ENCODE measurements at regions not wholly inside any gene's neighbourhood (a gene's known extent, or its start where the extent isn't known, plus 50 kb on each side); places are given as distances from the start of the nearest gene placed in this dataset.

DNA sequence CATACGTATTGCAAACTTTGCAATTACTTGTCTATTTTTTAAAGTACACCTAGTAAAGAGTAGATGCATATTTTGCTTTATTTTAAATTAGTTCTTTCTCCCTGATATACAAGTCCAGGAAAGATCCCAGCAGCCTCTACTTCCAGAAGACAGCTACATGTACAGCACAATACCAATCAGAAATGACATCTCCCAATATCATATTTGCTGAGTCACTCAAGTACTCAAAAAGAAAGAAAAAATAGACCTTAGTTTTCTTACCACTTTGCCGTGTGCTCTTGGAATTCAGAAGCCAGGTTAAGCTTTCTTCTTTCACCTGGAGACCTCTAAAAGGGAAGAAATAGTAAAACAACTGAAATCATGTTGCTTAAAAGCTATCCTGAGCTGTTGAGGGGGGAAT lies 412.6 kb upstream of the RUNX1 start:
- no peak for DNase-seq
- no peak overlapping the region for H3K4me3 ChIP-seq
- WGBS, 2 donors: 64 to 71% methylated on average over 2 of the region's 2 CpGs

DNA sequence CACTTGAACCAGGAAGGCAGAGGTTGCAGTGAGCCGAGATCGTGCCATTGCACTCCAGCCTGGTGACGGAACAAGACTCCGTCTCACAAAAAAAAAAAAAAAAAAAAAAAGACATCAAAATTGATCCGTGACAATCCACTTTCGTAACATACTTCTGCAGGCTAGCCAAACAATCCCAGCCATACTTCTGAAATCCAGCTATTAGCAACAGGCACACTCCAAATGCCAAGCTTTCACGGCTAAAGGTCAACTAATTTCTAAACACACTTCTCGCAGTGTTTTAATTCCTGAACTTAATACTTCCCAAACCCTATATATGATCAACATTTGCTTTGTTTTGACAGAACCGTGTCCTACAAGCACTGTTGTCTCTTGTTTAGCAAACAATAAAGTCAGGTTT lies 411.3 kb upstream of the RUNX1 start:
- no peaks in the 10 kb centered on the region for H3K9me3 ChIP-seq
- H3K27me3 ChIP-seq: no peaks in the 10 kb centered on the region
- ATAC-seq (ENCODE audit: low FRiP score in 2 of 2): no peak
- no peaks in the 10 kb centered on the region for H3K36me3 ChIP-seq
- H3K27ac ChIP-seq: no peak overlapping the region
- no peaks in the 10 kb centered on the region for H3K4me1 ChIP-seq
- no peak for DNase-seq
- TF ChIP-seq, protein P1, sequence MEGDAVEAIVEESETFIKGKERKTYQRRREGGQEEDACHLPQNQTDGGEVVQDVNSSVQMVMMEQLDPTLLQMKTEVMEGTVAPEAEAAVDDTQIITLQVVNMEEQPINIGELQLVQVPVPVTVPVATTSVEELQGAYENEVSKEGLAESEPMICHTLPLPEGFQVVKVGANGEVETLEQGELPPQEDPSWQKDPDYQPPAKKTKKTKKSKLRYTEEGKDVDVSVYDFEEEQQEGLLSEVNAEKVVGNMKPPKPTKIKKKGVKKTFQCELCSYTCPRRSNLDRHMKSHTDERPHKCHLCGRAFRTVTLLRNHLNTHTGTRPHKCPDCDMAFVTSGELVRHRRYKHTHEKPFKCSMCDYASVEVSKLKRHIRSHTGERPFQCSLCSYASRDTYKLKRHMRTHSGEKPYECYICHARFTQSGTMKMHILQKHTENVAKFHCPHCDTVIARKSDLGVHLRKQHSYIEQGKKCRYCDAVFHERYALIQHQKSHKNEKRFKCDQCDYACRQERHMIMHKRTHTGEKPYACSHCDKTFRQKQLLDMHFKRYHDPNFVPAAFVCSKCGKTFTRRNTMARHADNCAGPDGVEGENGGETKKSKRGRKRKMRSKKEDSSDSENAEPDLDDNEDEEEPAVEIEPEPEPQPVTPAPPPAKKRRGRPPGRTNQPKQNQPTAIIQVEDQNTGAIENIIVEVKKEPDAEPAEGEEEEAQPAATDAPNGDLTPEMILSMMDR (IDR thresholded peaks at IDR 0.05): no peak
- TF ChIP-seq POLR2AphosphoS5 (IDR thresholded peaks at IDR 0.05) (no peak), EP300 (IDR thresholded peaks at IDR 0.05) (no peak), POLR2A (IDR thresholded peaks at IDR 0.05) (no peak)
- no peak overlapping the region for H3K4me3 ChIP-seq
- 75 to 79% methylated on average over 9 of the region's 9 CpGs for WGBS, 2 donors

More for the DNA sequence above, 412.6 kb upstream of the RUNX1 start:
- Histone ChIP-seq H3K4me1 (no peaks in the 10 kb centered on the region), H3K27me3 (no peaks in the 10 kb centered on the region), H3K36me3 (no peaks in the 10 kb centered on the region), H3K9me3 (no peaks in the 10 kb centered on the region), H3K27ac (no peak overlapping the region)
- no peak for ATAC-seq (ENCODE audit: low FRiP score in 2 of 2)
- TF ChIP-seq EP300 (IDR thresholded peaks at IDR 0.05) (no peak), POLR2A (IDR thresholded peaks at IDR 0.05) (no peak), POLR2AphosphoS5 (IDR thresholded peaks at IDR 0.05) (no peak)
- TF ChIP-seq, protein P1 (IDR thresholded peaks at IDR 0.05): no peak

DNA sequence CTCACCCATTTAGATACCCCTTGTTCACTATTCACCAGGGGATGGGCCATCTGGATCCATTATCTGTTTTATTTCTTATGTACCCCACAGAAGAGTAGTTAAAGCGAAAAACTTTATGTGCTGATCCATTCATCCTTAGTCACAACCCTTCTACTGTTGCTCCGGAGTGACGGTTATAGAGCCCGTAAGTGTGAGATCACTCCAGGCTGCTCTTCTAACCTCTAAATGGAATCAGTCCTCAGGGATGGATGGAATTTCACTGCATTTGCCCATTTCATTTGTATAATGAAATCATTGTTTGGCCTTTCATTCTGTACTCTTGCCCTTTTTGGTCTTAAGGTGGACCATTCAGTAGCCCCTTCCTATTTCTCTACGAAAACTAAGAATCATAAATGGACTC lies 409.3 kb upstream of the RUNX1 start:
- Histone ChIP-seq H3K4me1 (no peaks in the 10 kb centered on the region), H3K9me3 (no peaks in the 10 kb centered on the region), H3K4me3 (no peak overlapping the region), H3K27me3 (no peaks in the 10 kb centered on the region), H3K27ac (no peak overlapping the region), H3K36me3 (no peaks in the 10 kb centered on the region)
- no peak for TF ChIP-seq POLR2A (IDR thresholded peaks at IDR 0.05)
- TF ChIP-seq, protein P1 (IDR thresholded peaks at IDR 0.05): no peak
- TF ChIP-seq POLR2AphosphoS5 (IDR thresholded peaks at IDR 0.05): no peak
- TF ChIP-seq EP300 (IDR thresholded peaks at IDR 0.05): no peak
- DNase-seq (no peak), ATAC-seq (ENCODE audit: low FRiP score in 2 of 2) (peak in 1 of 2 donors; percentile 76)
- WGBS, 2 donors: 93 to 94% methylated on average over 5 of the region's 5 CpGs

DNA sequence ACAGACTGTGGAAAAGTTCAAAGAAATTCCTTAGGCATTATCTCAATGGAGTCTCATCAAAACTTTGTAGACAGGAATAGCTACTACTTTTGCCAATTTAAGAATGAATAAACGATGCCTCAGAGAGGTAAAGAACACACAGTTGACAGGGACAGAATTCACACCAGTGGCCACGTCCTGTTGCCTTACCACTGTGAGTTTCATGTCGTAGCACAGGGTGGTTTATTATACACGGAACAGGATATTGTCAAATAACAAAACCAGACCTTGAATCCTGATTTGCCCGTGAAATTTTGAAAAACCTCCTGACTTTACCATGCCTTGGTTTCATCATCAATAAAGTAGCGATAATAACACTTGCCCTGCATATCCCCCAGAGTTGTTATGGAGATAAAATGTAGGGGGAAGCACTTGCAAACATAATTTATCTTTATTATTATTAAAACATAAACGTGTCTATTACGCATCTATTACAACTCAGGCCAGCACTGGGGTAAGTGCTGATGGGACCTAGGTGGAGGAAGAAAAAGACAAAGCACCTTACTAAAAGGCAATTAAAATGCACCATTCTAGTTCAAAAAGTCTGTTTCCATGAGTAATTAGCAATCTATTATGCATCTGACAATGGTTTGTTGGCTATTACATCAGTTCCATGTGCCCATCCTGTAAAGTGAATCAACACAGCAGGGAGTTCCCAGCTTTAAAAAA lies 408.1 kb upstream of the RUNX1 start:
- H3K27ac ChIP-seq: no peak overlapping the region
- TF ChIP-seq EP300 (IDR thresholded peaks at IDR 0.05) (no peak), POLR2AphosphoS5 (IDR thresholded peaks at IDR 0.05) (no peak), POLR2A (IDR thresholded peaks at IDR 0.05) (no peak)
- TF ChIP-seq, protein P1 (IDR thresholded peaks at IDR 0.05): no peak
- no peak for ATAC-seq (ENCODE audit: low FRiP score in 2 of 2)
- no peaks in the 10 kb centered on the region for H3K36me3 ChIP-seq
- no peaks in the 10 kb centered on the region for H3K9me3 ChIP-seq
- no peaks in the 10 kb centered on the region for H3K4me1 ChIP-seq
- 73 to 75% methylated on average over 8 of the region's 8 CpGs for WGBS, 2 donors
- no peak overlapping the region for H3K4me3 ChIP-seq
- no peaks in the 10 kb centered on the region for H3K27me3 ChIP-seq
- DNase-seq: no peak

DNA sequence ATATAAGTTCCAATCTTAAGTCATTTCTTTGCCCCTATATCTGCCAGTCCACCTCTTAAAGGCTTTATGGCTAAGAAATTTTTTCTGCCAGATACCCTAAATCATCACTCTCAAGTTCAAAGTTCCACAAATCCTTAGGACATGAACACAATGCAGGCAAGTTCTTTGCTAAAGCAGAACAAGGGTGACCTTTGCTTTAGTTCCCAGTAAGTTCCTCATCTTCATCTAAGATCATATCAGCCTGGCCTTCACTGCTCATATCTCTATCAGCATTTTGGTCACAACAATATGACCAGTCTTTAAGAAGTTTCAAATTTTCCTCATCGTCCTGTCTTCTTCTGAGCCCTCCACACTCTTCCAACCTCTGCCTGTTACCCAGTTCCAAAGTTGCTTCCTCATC lies 402.2 kb upstream of the RUNX1 start:
- peaks cover 0 to 6% (median 3%) of the 10 kb centered on the region in 4 donors for H3K9me3 ChIP-seq
- TF ChIP-seq, protein P1 (IDR thresholded peaks at IDR 0.05): no peak
- TF ChIP-seq EP300 (IDR thresholded peaks at IDR 0.05): no peak
- DNase-seq (no peak), ATAC-seq (ENCODE audit: low FRiP score in 2 of 2) (no peak)
- WGBS, 2 donors: 85 to 89% methylated on average over 1 of the region's 1 CpG
- no peaks in the 10 kb centered on the region for H3K27me3 ChIP-seq
- H3K4me1 ChIP-seq: no peaks in the 10 kb centered on the region
- no peak overlapping the region for H3K4me3 ChIP-seq
- no peak overlapping the region for H3K27ac ChIP-seq
- H3K36me3 ChIP-seq: no peaks in the 10 kb centered on the region

Data from upper lobe of left lung (tissue), 6 donors.